H1 (cell line): ENCODE measurements at regions not wholly inside any gene's neighbourhood (a gene's known extent, or its start where the extent isn't known, plus 50 kb on each side); places are given as distances from the start of the nearest gene placed in this dataset.

Source experiments
- KDM5A ChIP-seq: fragments of 200-600 bp; IDR thresholded peaks from 2 replicates; pipeline ENCODE4 v1.7.1; 2012; ENCODE audit warnings: mild to moderate bottlenecking, low read length, inconsistent platforms, mixed read lengths
- PHF8 ChIP-seq: fragments of 200-600 bp; sonication (generic); conservative IDR thresholded peaks from 2 replicates; pipeline ENCODE4 v1.7.1; 2012; ENCODE audit warnings: low read depth, mild to moderate bottlenecking, inconsistent platforms, low read length, moderate library complexity
- POU5F1 ChIP-seq: IDR thresholded peaks from 2 replicates; pipeline ENCODE4 v1.6.1; 2011; ENCODE audit warnings: low read depth, mild to moderate bottlenecking, low read length, moderate library complexity

- TF ChIP-seq PHF8 (no peak), POU5F1 (no peak), KDM5A (no peak)
- TF ChIP-seq, all 59 proteins: peak for 0
Measured at GRCh38 chr3:148372206-148372875, 325.4 kb upstream of the AGTR1 start (continued).
